ENCODE measurements at regions not wholly inside any gene's neighbourhood (a gene's known extent, or its start where the extent isn't known, plus 50 kb on each side); places are given as distances from the start of the nearest gene placed in this dataset.

DNA sequence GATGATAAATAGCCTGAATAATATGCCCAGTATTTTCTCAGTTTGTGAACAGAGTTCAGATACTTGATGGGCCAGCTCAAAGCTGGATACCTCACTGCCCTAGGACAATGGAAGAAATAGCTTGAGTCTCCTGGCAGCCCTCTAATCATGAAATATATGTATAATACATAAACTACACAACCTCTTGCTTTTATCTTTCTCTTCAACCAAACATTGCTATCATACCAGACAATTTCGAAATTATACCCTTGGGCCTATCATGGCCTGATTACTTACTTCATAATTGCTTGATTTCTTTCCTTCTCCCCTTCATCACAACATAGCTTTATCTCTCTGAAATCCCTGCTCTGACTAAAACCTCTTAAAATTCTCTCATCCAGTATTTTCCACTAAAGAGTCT lies 1144.9 kb upstream of the C9orf72 start (continued):
- TF ChIP-seq POLR2B (IDR thresholded peaks at IDR 0.05; ENCODE audit: low read depth, partially characterized antibody) (no peak), TAL1 (IDR thresholded peaks at IDR 0.05) (no peak), SNRNP70 (optimal IDR thresholded peaks at IDR 0.05; ENCODE audit: low read depth, low read length) (no peak), ZKSCAN1 (IDR thresholded peaks at IDR 0.05; ENCODE audit: low read depth, low read length) (no peak), HDAC2 (IDR thresholded peaks at IDR 0.05) (no peak), PPARD (CRISPR knock-in tag; IDR thresholded peaks at IDR 0.05) (no peak), PHF21A (IDR thresholded peaks at IDR 0.05; ENCODE audit: borderline replicate concordance, low read depth) (no peak), KLF1 (tag; IDR thresholded peaks at IDR 0.05) (no peak), ZNF133 (CRISPR knock-in tag; IDR thresholded peaks at IDR 0.05) (no peak)
- TF ChIP-seq, protein P1, sequence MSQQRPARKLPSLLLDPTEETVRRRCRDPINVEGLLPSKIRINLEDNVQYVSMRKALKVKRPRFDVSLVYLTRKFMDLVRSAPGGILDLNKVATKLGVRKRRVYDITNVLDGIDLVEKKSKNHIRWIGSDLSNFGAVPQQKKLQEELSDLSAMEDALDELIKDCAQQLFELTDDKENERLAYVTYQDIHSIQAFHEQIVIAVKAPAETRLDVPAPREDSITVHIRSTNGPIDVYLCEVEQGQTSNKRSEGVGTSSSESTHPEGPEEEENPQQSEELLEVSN (IDR thresholded peaks at IDR 0.05; ENCODE audit: borderline replicate concordance in 1 of 2, extremely low read depth in 1 of 2, insufficient read depth in 1 of 2, insufficient read length in 1 of 2, low read depth in 1 of 2, low read length in 1 of 2, poor library complexity in 1 of 2, severe bottlenecking in 1 of 2) = no peak
- TF ChIP-seq, protein P2, sequence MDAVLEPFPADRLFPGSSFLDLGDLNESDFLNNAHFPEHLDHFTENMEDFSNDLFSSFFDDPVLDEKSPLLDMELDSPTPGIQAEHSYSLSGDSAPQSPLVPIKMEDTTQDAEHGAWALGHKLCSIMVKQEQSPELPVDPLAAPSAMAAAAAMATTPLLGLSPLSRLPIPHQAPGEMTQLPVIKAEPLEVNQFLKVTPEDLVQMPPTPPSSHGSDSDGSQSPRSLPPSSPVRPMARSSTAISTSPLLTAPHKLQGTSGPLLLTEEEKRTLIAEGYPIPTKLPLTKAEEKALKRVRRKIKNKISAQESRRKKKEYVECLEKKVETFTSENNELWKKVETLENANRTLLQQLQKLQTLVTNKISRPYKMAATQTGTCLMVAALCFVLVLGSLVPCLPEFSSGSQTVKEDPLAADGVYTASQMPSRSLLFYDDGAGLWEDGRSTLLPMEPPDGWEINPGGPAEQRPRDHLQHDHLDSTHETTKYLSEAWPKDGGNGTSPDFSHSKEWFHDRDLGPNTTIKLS (IDR thresholded peaks at IDR 0.05; ENCODE audit: borderline replicate concordance, low read depth) = no peak
- TF ChIP-seq, protein P3, sequence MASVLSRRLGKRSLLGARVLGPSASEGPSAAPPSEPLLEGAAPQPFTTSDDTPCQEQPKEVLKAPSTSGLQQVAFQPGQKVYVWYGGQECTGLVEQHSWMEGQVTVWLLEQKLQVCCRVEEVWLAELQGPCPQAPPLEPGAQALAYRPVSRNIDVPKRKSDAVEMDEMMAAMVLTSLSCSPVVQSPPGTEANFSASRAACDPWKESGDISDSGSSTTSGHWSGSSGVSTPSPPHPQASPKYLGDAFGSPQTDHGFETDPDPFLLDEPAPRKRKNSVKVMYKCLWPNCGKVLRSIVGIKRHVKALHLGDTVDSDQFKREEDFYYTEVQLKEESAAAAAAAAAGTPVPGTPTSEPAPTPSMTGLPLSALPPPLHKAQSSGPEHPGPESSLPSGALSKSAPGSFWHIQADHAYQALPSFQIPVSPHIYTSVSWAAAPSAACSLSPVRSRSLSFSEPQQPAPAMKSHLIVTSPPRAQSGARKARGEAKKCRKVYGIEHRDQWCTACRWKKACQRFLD (CRISPR knock-in tag; IDR thresholded peaks at IDR 0.05) = no peak
- TF ChIP-seq, protein P4, sequence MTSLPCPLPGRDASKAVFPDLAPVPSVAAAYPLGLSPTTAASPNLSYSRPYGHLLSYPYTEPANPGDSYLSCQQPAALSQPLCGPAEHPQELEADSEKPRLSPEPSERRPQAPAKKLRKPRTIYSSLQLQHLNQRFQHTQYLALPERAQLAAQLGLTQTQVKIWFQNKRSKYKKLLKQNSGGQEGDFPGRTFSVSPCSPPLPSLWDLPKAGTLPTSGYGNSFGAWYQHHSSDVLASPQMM (CRISPR knock-in tag; IDR thresholded peaks at IDR 0.05) = no peak

All from K562 (cell line).